Tongue (tissue), 1 donor: ENCODE measurements at regions not wholly inside any gene's neighbourhood (a gene's known extent, or its start where the extent isn't known, plus 50 kb on each side); places are given as distances from the start of the nearest gene placed in this dataset.
"Not testable (repeated sequence)": the region's sequence is repeated elsewhere in the genome, so short reads cannot be mapped to it uniquely, and the experiment has no call there.

Experiments used
- DNase-seq: peaks from one replicate; pipeline ENCODE4 v3.0.0-alpha.2; 2015

GRCh38 chr17:62322313-62322712, 58.0 kb upstream of the EFCAB3 start:
- no peak for DNase-seq

DNA sequence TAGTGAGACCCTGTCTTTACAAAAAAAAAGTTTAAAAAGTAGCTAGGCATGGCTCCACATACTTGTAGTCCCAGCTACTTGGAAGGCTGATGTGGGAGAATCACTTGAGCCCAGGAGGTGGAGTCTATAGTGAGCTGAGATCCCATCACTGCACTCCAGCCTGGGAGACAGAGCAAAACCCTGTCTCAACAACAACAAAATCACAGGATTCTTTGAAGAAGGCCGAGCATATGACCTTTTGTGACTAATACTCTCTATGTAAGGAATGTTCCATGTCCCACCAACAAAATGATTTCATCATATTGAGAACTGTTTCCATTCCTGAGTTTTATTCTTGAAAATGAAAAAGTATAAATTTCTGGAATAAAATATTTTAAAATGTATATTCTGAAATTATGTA, 58.9 kb upstream of the EFCAB3 start:
- DNase-seq, result no peak

DNA sequence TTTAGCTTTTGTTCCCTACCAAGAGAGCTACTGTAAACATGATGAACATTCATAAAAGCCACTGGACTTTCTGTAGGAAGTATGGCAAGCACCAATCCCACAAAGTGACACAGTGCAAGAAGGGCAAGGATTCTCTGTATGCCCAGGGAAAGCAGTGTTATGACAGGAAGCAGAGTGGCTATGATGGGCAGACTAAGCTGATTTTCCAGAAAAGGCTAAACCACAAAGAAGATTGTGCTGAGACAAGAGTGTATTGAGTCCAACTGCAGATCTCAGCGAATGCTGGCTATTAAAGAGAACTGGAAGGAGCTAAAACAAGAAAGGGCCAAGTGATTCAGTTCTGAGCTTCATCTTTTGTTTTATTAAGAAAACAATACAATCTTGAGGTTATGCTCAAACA, 60.5 kb upstream of the EFCAB3 start:
- DNase-seq, result no peak

- peak; percentile 5 for DNase-seq
Observed at GRCh38 chr17:62309396-62309795, 71.0 kb upstream of the EFCAB3 start.

DNA sequence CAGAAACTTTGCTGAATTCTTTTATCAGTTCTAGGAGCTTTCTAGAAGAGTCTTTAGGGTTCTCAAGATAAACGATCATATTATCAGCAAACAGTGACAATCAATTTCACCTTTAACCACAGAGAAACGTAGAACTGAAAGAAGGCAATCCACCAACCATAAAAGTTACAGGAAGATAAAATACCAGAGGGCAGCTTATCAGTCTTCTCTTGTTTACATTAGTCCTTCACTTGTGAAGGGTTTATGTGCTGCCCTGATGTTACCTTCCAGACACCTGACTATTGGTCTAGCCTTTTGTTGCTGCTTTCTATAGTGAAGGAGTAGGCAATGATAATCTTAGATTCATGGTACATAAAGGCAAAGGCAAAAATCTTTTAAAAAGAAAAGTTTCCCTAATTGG, 73.2 kb upstream of the EFCAB3 start:
- no peak for DNase-seq

GRCh38 chr17:62303476-62303875, 76.9 kb upstream of the EFCAB3 start:
- DNase-seq, result no peak

DNA sequence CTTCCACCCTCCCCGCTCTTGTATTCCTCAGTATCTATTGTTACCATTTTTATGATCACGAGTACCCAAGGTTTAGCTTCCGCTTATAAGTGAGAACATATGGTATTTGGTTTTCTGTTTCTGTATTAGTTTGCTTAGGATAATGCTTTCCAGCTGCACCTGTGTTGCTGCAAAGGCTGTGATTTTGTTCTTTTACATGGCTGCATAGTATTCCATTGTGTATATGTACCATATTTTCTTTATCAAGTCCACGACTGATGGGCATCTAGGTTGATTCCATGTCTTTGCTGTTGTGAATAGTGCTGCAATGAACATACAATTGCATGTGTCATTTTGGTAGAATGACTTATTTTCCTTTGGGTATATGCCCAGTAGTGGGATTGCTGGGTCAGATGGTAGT, 79.7 kb upstream of the EFCAB3 start:
- no peak for DNase-seq

DNA sequence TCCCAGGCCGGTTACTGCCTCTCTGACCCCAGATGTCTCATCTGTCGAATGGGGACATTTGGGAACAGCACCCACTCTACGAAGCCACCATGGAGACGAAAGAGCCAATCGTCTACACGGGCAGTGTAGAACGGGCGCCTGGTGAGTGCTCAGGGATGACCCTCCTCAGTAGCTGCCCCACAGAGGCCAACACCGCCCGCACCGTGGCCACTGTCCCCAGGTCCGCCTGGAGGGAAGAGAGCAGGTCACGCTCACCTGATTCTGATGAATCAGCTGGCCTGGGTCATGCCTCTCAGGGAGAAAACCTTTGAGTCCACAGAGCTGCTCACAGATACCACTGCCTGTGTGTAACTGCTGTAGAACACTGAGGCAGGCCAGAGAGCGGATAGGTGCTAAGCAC, 105.1 kb upstream of the EFCAB3 start:
- not testable (repeated sequence) for DNase-seq

- not testable (repeated sequence) for DNase-seq
Observed at GRCh38 chr17:62268361-62268760, 112.0 kb upstream of the EFCAB3 start.

DNA sequence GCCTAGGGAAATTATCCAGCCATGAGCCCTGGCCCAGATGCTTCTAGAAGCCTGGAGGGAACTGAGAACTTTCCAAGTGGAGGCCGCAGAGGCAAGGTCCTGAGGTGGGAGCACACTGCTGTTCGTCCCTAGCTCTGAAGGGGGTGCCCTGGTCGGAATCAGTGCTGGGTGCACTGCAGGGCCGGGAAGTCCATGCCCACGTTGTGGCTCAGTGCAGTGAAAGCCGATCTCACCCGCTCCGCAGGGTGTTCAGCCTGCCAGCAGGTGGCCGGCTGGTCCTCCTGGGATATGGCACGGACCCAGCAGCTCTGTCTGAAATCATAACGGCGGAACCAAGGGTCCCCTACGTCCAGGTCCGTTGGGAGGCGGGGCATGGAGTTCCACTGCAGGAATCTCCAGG, 115.4 kb upstream of the EFCAB3 start:
- not testable (repeated sequence) for DNase-seq

DNA sequence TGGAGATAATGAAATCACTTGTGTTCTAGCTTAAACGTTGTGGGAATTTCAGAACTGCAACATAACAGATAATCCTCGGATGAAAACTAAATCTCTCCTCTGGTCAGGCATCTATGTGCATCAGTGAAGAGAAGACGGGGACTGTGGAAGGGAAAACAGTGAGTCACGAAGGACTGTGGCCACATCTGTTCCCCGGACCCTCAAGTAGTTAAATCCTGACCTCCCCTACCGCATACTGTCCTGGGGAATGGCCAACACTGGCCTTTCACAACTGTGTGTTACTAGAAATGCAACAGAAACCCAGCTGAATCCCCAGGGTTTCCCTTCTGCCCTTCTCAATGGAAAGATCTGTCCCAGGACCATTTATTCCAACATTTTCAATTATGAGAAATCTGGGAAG, 124.6 kb upstream of the EFCAB3 start:
- DNase-seq, result not testable (repeated sequence)

DNA sequence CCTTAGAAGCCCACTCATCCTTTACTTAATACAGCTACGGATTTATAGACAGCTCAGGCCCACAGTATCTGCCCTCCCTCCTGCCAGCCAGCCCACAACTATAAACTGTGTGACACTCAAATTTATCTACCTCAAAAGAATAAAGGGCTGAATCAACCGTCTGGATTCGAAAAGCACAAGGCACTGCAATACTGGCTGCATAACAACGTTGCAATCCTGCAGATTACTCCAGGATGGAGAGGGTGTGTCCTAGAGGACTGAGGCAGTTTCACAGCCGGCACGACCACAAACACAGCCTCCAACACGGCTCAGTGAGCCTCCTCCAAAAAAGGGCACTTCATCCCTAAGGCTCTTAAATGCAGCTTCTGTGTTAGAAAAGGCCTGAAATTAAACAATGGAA, 138.3 kb upstream of the EFCAB3 start:
- not testable (repeated sequence) for DNase-seq

- not testable (repeated sequence) for DNase-seq
Observed at GRCh38 chr17:62239569-62239968, 140.8 kb upstream of the EFCAB3 start.

GRCh38 chr17:62238551-62239338, 141.6 kb upstream of the EFCAB3 start:
- not testable (repeated sequence) for DNase-seq

DNA sequence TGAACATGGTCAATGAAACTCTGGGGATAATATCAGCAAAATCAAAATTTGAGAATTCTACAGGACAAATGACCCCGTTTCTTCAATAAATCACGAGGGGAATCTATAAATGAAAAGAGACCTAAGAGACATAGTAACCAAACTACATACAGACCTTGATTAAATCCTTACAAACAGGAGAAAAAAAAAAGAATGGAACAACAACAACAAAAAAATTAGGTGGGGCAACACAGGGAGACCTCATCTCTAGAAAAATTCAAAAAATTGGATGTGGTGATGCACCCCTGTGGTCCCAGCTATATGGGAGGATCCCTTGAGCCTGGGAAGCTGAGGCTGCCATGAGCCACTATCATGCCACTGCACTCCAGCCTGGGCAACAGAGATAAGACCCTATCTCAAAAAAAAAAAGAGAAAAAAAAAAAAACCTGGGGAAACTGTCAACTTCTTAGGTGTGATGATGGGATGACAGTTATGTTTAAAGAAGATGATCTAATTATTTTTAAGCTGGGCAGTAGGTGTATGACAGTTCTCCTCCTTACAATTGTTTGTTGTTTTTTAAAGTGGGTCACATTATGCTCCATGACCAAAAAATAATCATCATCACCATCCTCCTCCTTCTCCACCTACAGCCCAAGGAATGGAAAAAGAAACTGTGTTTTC, 146.4 kb upstream of the EFCAB3 start:
- DNase-seq, result not testable (repeated sequence)

- DNase-seq, result not testable (repeated sequence)
Observed at GRCh38 chr17:62231293-62231692, 149.1 kb upstream of the EFCAB3 start.

- DNase-seq, result not testable (repeated sequence)
Observed at GRCh38 chr17:62226610-62227240, 153.6 kb upstream of the EFCAB3 start.

GRCh38 chr17:62223585-62223984, 156.8 kb upstream of the EFCAB3 start:
- DNase-seq, result not testable (repeated sequence)

GRCh38 chr17:62219221-62219899, 154.3 kb upstream of the MED13 start:
- no peak for DNase-seq

DNA sequence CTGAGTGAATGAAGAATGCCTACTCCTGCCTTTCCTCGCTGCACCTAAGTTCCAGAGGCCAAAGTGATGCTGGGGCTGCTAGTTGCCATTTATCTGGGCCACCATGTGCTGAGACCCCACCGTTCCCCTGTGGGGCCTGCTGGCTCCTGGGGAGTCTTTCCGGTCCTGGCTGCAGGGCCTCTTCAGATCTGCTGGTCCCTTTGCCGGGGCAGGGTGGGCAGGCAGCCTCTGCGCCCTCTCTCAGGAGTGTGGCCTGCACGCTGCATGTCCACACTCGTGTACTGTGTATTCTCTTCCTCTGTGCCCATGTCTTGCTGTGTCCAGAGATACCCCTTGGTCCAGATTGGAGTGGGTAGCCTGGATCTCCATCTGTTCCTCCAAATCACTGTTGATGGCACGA, 151.8 kb upstream of the MED13 start:
- no peak for DNase-seq

- not testable (repeated sequence) for DNase-seq
Observed at GRCh38 chr17:62215891-62216290, 150.8 kb upstream of the MED13 start.

GRCh38 chr17:62206550-62206949, 141.5 kb upstream of the MED13 start:
- no peak for DNase-seq

DNA sequence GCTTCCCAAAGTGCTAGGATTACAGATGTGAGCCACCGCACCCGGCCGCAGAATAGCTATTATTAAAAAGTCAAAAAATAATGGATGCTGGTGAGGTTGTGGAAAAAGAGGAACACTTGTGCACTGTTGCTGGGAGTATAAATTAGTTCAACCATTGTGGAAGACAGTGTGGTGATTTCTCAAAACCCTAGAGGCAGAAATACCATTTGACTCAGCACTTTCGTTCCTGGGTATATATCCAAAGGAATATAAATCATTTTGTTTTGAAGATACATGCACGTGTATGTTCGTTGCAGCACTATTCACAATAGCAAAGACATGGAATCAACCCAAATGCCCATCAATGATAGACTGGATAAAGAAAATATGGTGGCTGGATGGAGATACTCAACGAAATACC, 132.1 kb upstream of the MED13 start:
- DNase-seq, result not testable (repeated sequence)
